Upper lobe of left lung (tissue), 6 donors: ENCODE measurements at regions not wholly inside any gene's neighbourhood (a gene's known extent, or its start where the extent isn't known, plus 50 kb on each side); places are given as distances from the start of the nearest gene placed in this dataset.

Experiments used
- ATAC-seq, 2 donors: fragments of 200-7000 bp; cut with Tn5 transposase; one replicate each; pipeline ENCODE4 v1.9.1; 2022; ENCODE audit warnings: mild to moderate bottlenecking in 2 of 2, moderate library complexity in 2 of 2; ENCODE audit not compliant: low FRiP score in 2 of 2
- DNase-seq, 2 donors: peaks; one replicate each; pipeline ENCODE4 v3.0.0-alpha.2; 2019 to 2020
- H3K27ac ChIP-seq, 4 donors: fragments of 200-600 bp; sonication (generic); one replicate each; pipeline ENCODE4 v1.5.1; 2016 to 2019
- H3K27me3 ChIP-seq, 4 donors: fragments of 200-600 bp; sonication (generic); one replicate each; pipeline ENCODE4 v1.5.1; 2017 to 2019
- H3K36me3 ChIP-seq, 4 donors: fragments of 200-600 bp; sonication (generic); one replicate each; pipeline ENCODE4 v1.5.1; 2016 to 2019
- H3K4me1 ChIP-seq, 4 donors: fragments of 200-600 bp; sonication (generic); one replicate each; pipeline ENCODE4 v1.5.1; 2018 to 2019
- H3K4me3 ChIP-seq, 4 donors: fragments of 200-600 bp; sonication (generic); one replicate each; pipeline ENCODE4 v1.5.1; 2017 to 2019; ENCODE audit warnings: mild to moderate bottlenecking in 2 of 4, moderate library complexity in 1 of 4
- H3K9me3 ChIP-seq, 4 donors: fragments of 200-600 bp; sonication (generic); one replicate each; pipeline ENCODE4 v1.5.1; 2018 to 2019
- CTCF ChIP-seq, 6 experiments: fragments of 450-650 bp in 4 of 6; fragments of 200-600 bp in 2 of 6; sonication (generic) in 2 of 6; IDR thresholded peaks; one replicate each; pipeline ENCODE4 v1.5.1; 2016 to 2019; ENCODE audit warnings: antibody characterized with exemption in 6 of 6
- EP300 ChIP-seq, 4 donors: sonication (generic); formaldehyde crosslinking; IDR thresholded peaks; one replicate each; pipeline ENCODE4 v1.5.1; 2017; ENCODE audit warnings: antibody characterized with exemption in 4 of 4, control low read depth in 2 of 4
- POLR2A ChIP-seq, 4 donors: fragments of 450-650 bp; IDR thresholded peaks; one replicate each; pipeline ENCODE4 v1.5.1; 2016 to 2017; ENCODE audit warnings: antibody characterized with exemption in 4 of 4, mild to moderate bottlenecking in 2 of 4
- POLR2AphosphoS5 ChIP-seq, 2 donors: sonication (generic); formaldehyde crosslinking; IDR thresholded peaks; one replicate each; pipeline ENCODE4 v1.5.1; 2017; ENCODE audit warnings: antibody characterized with exemption in 2 of 2
- WGBS, 2 donors: methylation state at CpG; one replicate each; pipeline ENCODE4 v1.1.5; 2017 to 2018; 5-methylcytosine and 5-hydroxymethylcytosine counted together
- donor health status: DM: no; HTN: no; CAD: no; lungs with moderate emphysema.
- donor health status: DM: no; HTN: yes; CAD: no; lungs with severe emphysema.

GRCh38 chr13:78836238-78836784 is 177.4 kb upstream of the OBI1 start:
- Histone ChIP-seq H3K9me3 (no peaks in the 10 kb centered on the region), H3K27ac (no peak overlapping the region), H3K27me3 (no peaks in the 10 kb centered on the region), H3K4me3 (no peak overlapping the region), H3K36me3 (no peaks in the 10 kb centered on the region), H3K4me1 (no peaks in the 10 kb centered on the region)
- DNase-seq, result no peak
- 59 to 73% methylated on average over 3 of the region's 3 CpGs for WGBS, 2 donors
- TF ChIP-seq POLR2AphosphoS5 (IDR thresholded peaks at IDR 0.05), result no peak
- no peak for TF ChIP-seq POLR2A (IDR thresholded peaks at IDR 0.05)
- TF ChIP-seq EP300 (IDR thresholded peaks at IDR 0.05), result no peak
- TF ChIP-seq CTCF (IDR thresholded peaks at IDR 0.05), result no peak
- no peak for ATAC-seq

GRCh38 chr13:78832461-78832860 is 173.5 kb upstream of the OBI1 start:
- no peaks in the 10 kb centered on the region for H3K4me1 ChIP-seq
- H3K4me3 ChIP-seq, result no peak overlapping the region
- ATAC-seq, result no peak
- DNase-seq, result no peak
- WGBS, 2 donors, result 80 to 92% methylated on average over 3 of the region's 3 CpGs
- no peaks in the 10 kb centered on the region for H3K9me3 ChIP-seq
- H3K27me3 ChIP-seq, result no peaks in the 10 kb centered on the region
- TF ChIP-seq POLR2A (IDR thresholded peaks at IDR 0.05) (no peak), POLR2AphosphoS5 (IDR thresholded peaks at IDR 0.05) (no peak), EP300 (IDR thresholded peaks at IDR 0.05) (no peak), CTCF (IDR thresholded peaks at IDR 0.05) (no peak)
- H3K36me3 ChIP-seq, result no peaks in the 10 kb centered on the region
- no peak overlapping the region for H3K27ac ChIP-seq

- DNase-seq (no peak), ATAC-seq (no peak)
- H3K4me3 ChIP-seq, result no peak overlapping the region
- no peaks in the 10 kb centered on the region for H3K4me1 ChIP-seq
- H3K9me3 ChIP-seq, result no peaks in the 10 kb centered on the region
- no peak for TF ChIP-seq POLR2A (IDR thresholded peaks at IDR 0.05)
- no peak for TF ChIP-seq POLR2AphosphoS5 (IDR thresholded peaks at IDR 0.05)
- TF ChIP-seq CTCF (IDR thresholded peaks at IDR 0.05), result no peak
- no peak for TF ChIP-seq EP300 (IDR thresholded peaks at IDR 0.05)
- WGBS, 2 donors, result 86 to 88% methylated on average over 1 of the region's 1 CpG
- no peak overlapping the region for H3K27ac ChIP-seq
- H3K36me3 ChIP-seq, result no peaks in the 10 kb centered on the region
- H3K27me3 ChIP-seq, result no peaks in the 10 kb centered on the region
Observed at GRCh38 chr13:78830508-78830907, 171.6 kb upstream of the OBI1 start.

- Histone ChIP-seq H3K27ac (no peak overlapping the region), H3K36me3 (no peaks in the 10 kb centered on the region), H3K4me1 (no peaks in the 10 kb centered on the region), H3K4me3 (no peak overlapping the region), H3K9me3 (no peaks in the 10 kb centered on the region), H3K27me3 (no peaks in the 10 kb centered on the region)
- ATAC-seq (no peak), DNase-seq (no peak)
- TF ChIP-seq CTCF (IDR thresholded peaks at IDR 0.05) (no peak), EP300 (IDR thresholded peaks at IDR 0.05) (no peak), POLR2AphosphoS5 (IDR thresholded peaks at IDR 0.05) (no peak), POLR2A (IDR thresholded peaks at IDR 0.05) (no peak)
Observed at GRCh38 chr13:78829821-78830220, 170.9 kb upstream of the OBI1 start.

- WGBS, 2 donors, result 72 to 73% methylated on average over 3 of the region's 3 CpGs
- no peaks in the 10 kb centered on the region for H3K9me3 ChIP-seq
- H3K4me3 ChIP-seq, result no peak overlapping the region
- no peaks in the 10 kb centered on the region for H3K4me1 ChIP-seq
- H3K27ac ChIP-seq, result no peak overlapping the region
- TF ChIP-seq POLR2AphosphoS5 (IDR thresholded peaks at IDR 0.05) (no peak), POLR2A (IDR thresholded peaks at IDR 0.05) (no peak), CTCF (IDR thresholded peaks at IDR 0.05) (no peak)
- DNase-seq, result no peak
- ATAC-seq, result no peak
- no peaks in the 10 kb centered on the region for H3K36me3 ChIP-seq
- no peaks in the 10 kb centered on the region for H3K27me3 ChIP-seq
Observed at GRCh38 chr13:78827471-78827870, 168.5 kb upstream of the OBI1 start.
